ENCODE measurements at regions not wholly inside any gene's neighbourhood (a gene's known extent, or its start where the extent isn't known, plus 50 kb on each side); places are given as distances from the start of the nearest gene placed in this dataset.

DNA sequence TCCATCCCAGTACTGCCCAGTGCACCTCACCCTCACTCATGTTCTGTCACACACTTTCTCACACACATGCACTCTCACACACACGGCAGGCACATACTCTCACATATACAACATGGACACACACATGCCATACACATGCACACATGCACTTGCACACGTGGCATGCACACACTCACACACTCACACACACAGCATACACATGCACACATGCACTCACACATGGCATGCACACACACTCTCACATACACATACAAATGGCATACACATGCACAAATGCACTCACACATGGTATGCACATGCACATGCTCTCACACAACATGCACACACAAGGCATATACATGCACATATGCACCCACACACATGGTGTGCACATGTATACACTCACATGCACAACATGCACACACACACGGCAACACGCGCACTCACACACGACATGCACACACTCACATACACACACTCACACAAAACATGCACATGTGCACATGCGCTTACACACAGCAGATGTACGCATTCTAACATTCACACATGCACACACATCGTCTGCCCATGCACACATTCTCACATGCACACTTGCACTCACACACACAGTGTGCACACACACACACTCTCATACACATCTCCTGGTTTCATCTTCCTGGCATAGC lies 131.7 kb upstream of the THBS2 start:
- no peak overlapping the region for H3K4me3 ChIP-seq (ENCODE audit: low read depth in 2 of 2, low read length in 1 of 2)
- H3K4me1 ChIP-seq (ENCODE audit: control insufficient read depth in 1 of 2, insufficient read depth in 2 of 2, low read depth in 1 of 2, low read length in 1 of 2), result no peaks in the 10 kb centered on the region; a peak in 1 of 4 replicates
- ChIA-PET POLR2A (no interaction called here), CTCF (interaction anchor here (1.2 kb wide), 1 partner anchor 57 kb away, joined by 3 read pairs; no protein-coding TSS in a partner anchor)
- H4K20me1 ChIP-seq (ENCODE audit: insufficient read depth), result no peaks in the 10 kb centered on the region
- no peaks in the 10 kb centered on the region for H3K9me3 ChIP-seq
- WGBS (ENCODE audit: low lambda C conversion rate), result 76% methylated on average over 9 of the region's 9 CpGs
- no peaks in the 10 kb centered on the region for H3K27me3 ChIP-seq (ENCODE audit: insufficient read depth)
- H2AFZ ChIP-seq (ENCODE audit: low read depth), result no peak overlapping the region
- no peak for DNase-seq
- no peaks in the 10 kb centered on the region for H3K79me2 ChIP-seq (ENCODE audit: insufficient read depth)
- no peak overlapping the region for H3K9ac ChIP-seq
- no peak overlapping the region for H3K4me2 ChIP-seq
- no peaks in the 10 kb centered on the region for H3F3A ChIP-seq (replicated peaks; ENCODE audit: insufficient read depth)
- TF ChIP-seq SIN3A (IDR thresholded peaks at IDR 0.05; ENCODE audit: borderline replicate concordance, low read depth, low read length), result no peak
- TF ChIP-seq, protein P1, sequence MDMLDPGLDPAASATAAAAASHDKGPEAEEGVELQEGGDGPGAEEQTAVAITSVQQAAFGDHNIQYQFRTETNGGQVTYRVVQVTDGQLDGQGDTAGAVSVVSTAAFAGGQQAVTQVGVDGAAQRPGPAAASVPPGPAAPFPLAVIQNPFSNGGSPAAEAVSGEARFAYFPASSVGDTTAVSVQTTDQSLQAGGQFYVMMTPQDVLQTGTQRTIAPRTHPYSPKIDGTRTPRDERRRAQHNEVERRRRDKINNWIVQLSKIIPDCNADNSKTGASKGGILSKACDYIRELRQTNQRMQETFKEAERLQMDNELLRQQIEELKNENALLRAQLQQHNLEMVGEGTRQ (IDR thresholded peaks at IDR 0.05; ENCODE audit: borderline replicate concordance, low read depth, low read length), result no peak
- TF ChIP-seq MXI1 (IDR thresholded peaks at IDR 0.05; ENCODE audit: low read depth, low read length), result no peak
- no peak for TF ChIP-seq USF1 (IDR thresholded peaks at IDR 0.05; ENCODE audit: borderline replicate concordance, low read depth)
- TF ChIP-seq EZH2phosphoT487 (IDR thresholded peaks at IDR 0.05; ENCODE audit: borderline replicate concordance, low read depth), result no peak
- no peak for TF ChIP-seq RAD21 (IDR thresholded peaks at IDR 0.05; ENCODE audit: low read length)
- TF ChIP-seq POLR2AphosphoS5 (IDR thresholded peaks at IDR 0.05; ENCODE audit: low read depth, low read length), result no peak
- no peak for TF ChIP-seq JUND (IDR thresholded peaks at IDR 0.05)
- TF ChIP-seq GABPA (IDR thresholded peaks at IDR 0.05; ENCODE audit: low read depth), result no peak
- H3K36me3 ChIP-seq (replicated peaks in 1 of 2; ENCODE audit: control insufficient read depth in 1 of 2, insufficient read depth in 2 of 2, low read length in 1 of 2), result no peaks in the 10 kb centered on the region
- H3K9me2 ChIP-seq, result no peaks in the 10 kb centered on the region
- H3K27ac ChIP-seq (ENCODE audit: low read depth in 2 of 2, low read length in 1 of 2), result no peak overlapping the region

- CTCF ChIA-PET, result no interaction called here
Measured at GRCh38 chr6:169384291-169384690, 130.6 kb upstream of the THBS2 start.

More at GRCh38 chr6:169384291-169384690, 130.6 kb upstream of the THBS2 start:
- Histone ChIP-seq H2AFZ (ENCODE audit: low read depth) (no peak overlapping the region), H3K4me2 (no peak overlapping the region), H3K9ac (no peak overlapping the region), H4K20me1 (ENCODE audit: insufficient read depth) (no peaks in the 10 kb centered on the region), H3K79me2 (ENCODE audit: insufficient read depth) (no peaks in the 10 kb centered on the region), H3K4me3 (ENCODE audit: low read depth in 2 of 2, low read length in 1 of 2) (no peak overlapping the region), H3K36me3 (replicated peaks in 1 of 2; ENCODE audit: control insufficient read depth in 1 of 2, insufficient read depth in 2 of 2, low read length in 1 of 2) (no peaks in the 10 kb centered on the region), H3K9me3 (no peaks in the 10 kb centered on the region), H3K4me1 (ENCODE audit: control insufficient read depth in 1 of 2, insufficient read depth in 2 of 2, low read depth in 1 of 2, low read length in 1 of 2) (no peaks in the 10 kb centered on the region; a peak in 1 of 4 replicates), H3K27ac (ENCODE audit: low read depth in 2 of 2, low read length in 1 of 2) (no peak overlapping the region), H3K9me2 (no peaks in the 10 kb centered on the region), H3F3A (replicated peaks; ENCODE audit: insufficient read depth) (no peaks in the 10 kb centered on the region), H3K27me3 (ENCODE audit: insufficient read depth) (no peaks in the 10 kb centered on the region)
- 24% methylated on average over 7 of the region's 7 CpGs for WGBS (ENCODE audit: low lambda C conversion rate)
- POLR2A ChIA-PET, result no interaction called here
- no peak for DNase-seq
- TF ChIP-seq YY1 (IDR thresholded peaks at IDR 0.05; ENCODE audit: low read depth), result no peak
- TF ChIP-seq NRF1 (IDR thresholded peaks at IDR 0.05; ENCODE audit: low read depth, low read length), result no peak
- TF ChIP-seq FOXM1 (IDR thresholded peaks at IDR 0.05; ENCODE audit: low read depth), result no peak
- TF ChIP-seq, protein P2, sequence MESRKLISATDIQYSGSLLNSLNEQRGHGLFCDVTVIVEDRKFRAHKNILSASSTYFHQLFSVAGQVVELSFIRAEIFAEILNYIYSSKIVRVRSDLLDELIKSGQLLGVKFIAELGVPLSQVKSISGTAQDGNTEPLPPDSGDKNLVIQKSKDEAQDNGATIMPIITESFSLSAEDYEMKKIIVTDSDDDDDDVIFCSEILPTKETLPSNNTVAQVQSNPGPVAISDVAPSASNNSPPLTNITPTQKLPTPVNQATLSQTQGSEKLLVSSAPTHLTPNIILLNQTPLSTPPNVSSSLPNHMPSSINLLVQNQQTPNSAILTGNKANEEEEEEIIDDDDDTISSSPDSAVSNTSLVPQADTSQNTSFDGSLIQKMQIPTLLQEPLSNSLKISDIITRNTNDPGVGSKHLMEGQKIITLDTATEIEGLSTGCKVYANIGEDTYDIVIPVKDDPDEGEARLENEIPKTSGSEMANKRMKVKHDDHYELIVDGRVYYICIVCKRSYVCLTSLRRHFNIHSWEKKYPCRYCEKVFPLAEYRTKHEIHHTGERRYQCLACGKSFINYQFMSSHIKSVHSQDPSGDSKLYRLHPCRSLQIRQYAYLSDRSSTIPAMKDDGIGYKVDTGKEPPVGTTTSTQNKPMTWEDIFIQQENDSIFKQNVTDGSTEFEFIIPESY (IDR thresholded peaks at IDR 0.05; ENCODE audit: borderline replicate concordance, low read depth), result no peak
- no peak for TF ChIP-seq GABPA (IDR thresholded peaks at IDR 0.05; ENCODE audit: low read depth)
- no peak for TF ChIP-seq SMC3 (IDR thresholded peaks at IDR 0.05; ENCODE audit: low read depth, low read length)
- TF ChIP-seq, protein P1 (IDR thresholded peaks at IDR 0.05; ENCODE audit: borderline replicate concordance, low read depth, low read length), result no peak
- TF ChIP-seq FOXJ3 (CRISPR knock-in tag; IDR thresholded peaks at IDR 0.05), result no peak
- TF ChIP-seq GATA2 (CRISPR knock-in tag; IDR thresholded peaks at IDR 0.05), result no peak
- TF ChIP-seq RAD21 (IDR thresholded peaks at IDR 0.05; ENCODE audit: low read length), result no peak
- TF ChIP-seq TEAD4 (IDR thresholded peaks at IDR 0.05; ENCODE audit: borderline replicate concordance, insufficient read depth), result no peak
